Tibial nerve (tissue), 4 donors: ENCODE measurements at regions not wholly inside any gene's neighbourhood (a gene's known extent, or its start where the extent isn't known, plus 50 kb on each side); places are given as distances from the start of the nearest gene placed in this dataset.

ENCODE experiments used
- DNase-seq, 2 donors: peaks; one replicate each; pipeline ENCODE4 v3.0.0-alpha.2; 2019; ENCODE audit warnings: low spot score in 2 of 2
- H3K27ac ChIP-seq, 4 donors: fragments of 200-600 bp; sonication (generic) in 3 of 4; one replicate each; pipeline ENCODE4 v1.5.1; 2017 to 2019; ENCODE audit warnings: mild to moderate bottlenecking in 1 of 4
- H3K27me3 ChIP-seq, 2 donors: fragments of 200-600 bp; sonication (generic) in 1 of 2; one replicate each; pipeline versions ENCODE4 v1.5.1 to v1.6.0; 2017 to 2019
- H3K36me3 ChIP-seq, 3 donors: fragments of 200-600 bp; sonication (generic); one replicate each; pipeline ENCODE4 v1.5.1; 2018 to 2019
- H3K4me1 ChIP-seq, 4 donors: fragments of 200-600 bp; sonication (generic) in 3 of 4; one replicate each; pipeline ENCODE4 v1.5.1; 2017 to 2019
- H3K4me3 ChIP-seq, 4 donors: fragments of 200-600 bp; sonication (generic) in 3 of 4; one replicate each; pipeline ENCODE4 v1.5.1; 2017 to 2019; ENCODE audit warnings: mild to moderate bottlenecking in 1 of 4, moderate library complexity in 1 of 4
- H3K9me3 ChIP-seq, 4 donors: fragments of 200-600 bp; sonication (generic) in 3 of 4; one replicate each; pipeline ENCODE4 v1.5.1; 2017 to 2019
- EP300 ChIP-seq, 2 donors: sonication (generic); formaldehyde crosslinking; IDR thresholded peaks; one replicate each; pipeline ENCODE4 v1.6.1; 2017; ENCODE audit warnings: antibody characterized with exemption in 2 of 2, mild to moderate bottlenecking in 1 of 2
- POLR2A ChIP-seq, 2 donors: fragments of 450-650 bp; IDR thresholded peaks; one replicate each; pipeline ENCODE4 v1.6.1; 2017; ENCODE audit warnings: antibody characterized with exemption in 2 of 2, mild to moderate bottlenecking in 2 of 2, moderate library complexity in 2 of 2
- WGBS, 2 donors: methylation state at CpG; one replicate each; pipeline ENCODE4 v1.1.5; 2018; 5-methylcytosine and 5-hydroxymethylcytosine counted together
- TF ChIP-seq, protein P1 (sequence below), 5 experiments: fragments of 200-600 bp in 3 of 5; fragments of 450-650 bp in 2 of 5; sonication (generic) in 3 of 5; IDR thresholded peaks; one replicate each; pipeline ENCODE4 v1.5.1; 2016 to 2019; ENCODE audit warnings: antibody characterized with exemption in 5 of 5, mild to moderate bottlenecking in 3 of 5, moderate library complexity in 2 of 5

DNA sequence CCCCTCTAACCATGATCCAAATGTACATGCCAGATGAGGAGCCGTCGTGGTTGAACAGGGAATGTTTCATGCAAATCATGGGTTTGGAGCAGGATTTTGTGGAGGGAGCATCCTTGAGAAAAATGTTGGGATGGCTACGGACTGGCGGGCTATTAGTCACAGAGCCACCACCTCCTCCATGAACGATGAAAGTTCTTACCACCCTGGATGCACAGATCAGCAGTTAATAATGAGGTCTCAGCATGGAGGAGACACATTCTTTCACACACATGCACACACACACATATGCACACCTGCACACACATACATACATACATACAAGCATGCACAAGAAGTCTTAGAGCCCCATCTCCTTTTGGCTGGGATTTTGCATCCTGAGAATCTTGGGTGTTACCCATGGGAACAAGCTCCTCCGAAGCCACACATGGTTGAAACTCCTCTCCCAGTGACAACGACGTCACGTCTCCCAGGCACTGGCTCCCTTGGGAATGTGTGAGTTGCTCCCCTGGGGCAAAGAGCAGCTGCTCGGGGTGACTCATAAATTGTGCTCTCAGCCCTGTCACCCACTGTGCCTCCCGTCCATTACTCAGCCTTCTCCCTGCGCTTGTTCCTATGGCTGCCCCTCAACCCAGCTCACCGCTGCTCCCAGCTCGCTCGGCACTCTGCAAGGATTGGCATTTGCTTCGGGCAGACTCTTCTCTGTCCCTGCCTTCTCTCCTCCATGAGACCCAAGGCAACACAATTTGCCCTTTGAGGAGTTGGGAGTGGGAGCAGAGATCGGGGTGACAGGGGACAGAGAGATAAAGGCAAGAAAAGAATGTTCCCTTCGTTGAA is 344.6 kb downstream of the SOX9 start:
- no peaks in the 10 kb centered on the region for H3K36me3 ChIP-seq
- H3K27me3 ChIP-seq: no peaks in the 10 kb centered on the region
- peaks cover 0 to 30% (median 6%) of the 10 kb centered on the region in 4 donors for H3K4me1 ChIP-seq
- peaks cover 0 to 9% (median 0%) of the 10 kb centered on the region in 4 donors for H3K9me3 ChIP-seq
- H3K27ac ChIP-seq: peak overlapping the region in 2 of 4 donors; percentile 15 to 52
- DNase-seq: no peak
- H3K4me3 ChIP-seq: no peak overlapping the region
- TF ChIP-seq EP300 (IDR thresholded peaks at IDR 0.05) (no peak), POLR2A (IDR thresholded peaks at IDR 0.05) (no peak)
- TF ChIP-seq, protein P1, sequence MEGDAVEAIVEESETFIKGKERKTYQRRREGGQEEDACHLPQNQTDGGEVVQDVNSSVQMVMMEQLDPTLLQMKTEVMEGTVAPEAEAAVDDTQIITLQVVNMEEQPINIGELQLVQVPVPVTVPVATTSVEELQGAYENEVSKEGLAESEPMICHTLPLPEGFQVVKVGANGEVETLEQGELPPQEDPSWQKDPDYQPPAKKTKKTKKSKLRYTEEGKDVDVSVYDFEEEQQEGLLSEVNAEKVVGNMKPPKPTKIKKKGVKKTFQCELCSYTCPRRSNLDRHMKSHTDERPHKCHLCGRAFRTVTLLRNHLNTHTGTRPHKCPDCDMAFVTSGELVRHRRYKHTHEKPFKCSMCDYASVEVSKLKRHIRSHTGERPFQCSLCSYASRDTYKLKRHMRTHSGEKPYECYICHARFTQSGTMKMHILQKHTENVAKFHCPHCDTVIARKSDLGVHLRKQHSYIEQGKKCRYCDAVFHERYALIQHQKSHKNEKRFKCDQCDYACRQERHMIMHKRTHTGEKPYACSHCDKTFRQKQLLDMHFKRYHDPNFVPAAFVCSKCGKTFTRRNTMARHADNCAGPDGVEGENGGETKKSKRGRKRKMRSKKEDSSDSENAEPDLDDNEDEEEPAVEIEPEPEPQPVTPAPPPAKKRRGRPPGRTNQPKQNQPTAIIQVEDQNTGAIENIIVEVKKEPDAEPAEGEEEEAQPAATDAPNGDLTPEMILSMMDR (IDR thresholded peaks at IDR 0.05): no peak
- 58 to 60% methylated on average over 17 to 18 of the region's 18 CpGs for WGBS, 2 donors

DNA sequence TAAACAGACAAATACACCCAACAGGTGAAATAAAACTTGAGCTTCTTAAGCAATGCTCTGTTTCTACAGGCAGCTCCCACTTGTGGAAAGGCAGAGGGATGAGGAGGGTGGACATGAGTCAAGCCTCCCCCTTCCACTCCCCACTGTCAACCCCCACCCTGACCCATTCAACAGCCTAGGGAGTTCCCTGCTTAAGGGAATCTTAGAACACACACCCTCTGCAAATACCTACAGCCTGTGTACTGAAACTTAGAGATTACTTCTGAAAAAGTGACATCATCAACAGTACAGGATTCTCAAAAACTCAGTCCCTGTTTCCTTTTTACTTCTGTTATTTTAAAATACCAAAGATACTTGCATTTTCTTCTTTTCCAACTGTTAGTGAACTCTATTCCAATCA is 345.4 kb downstream of the SOX9 start:
- Histone ChIP-seq H3K27ac (peak overlapping the region in 2 of 4 donors; percentile 15 to 52), H3K36me3 (no peaks in the 10 kb centered on the region), H3K4me1 (peaks cover 0 to 30% (median 6%) of the 10 kb centered on the region in 4 donors), H3K9me3 (peaks cover 0 to 9% (median 0%) of the 10 kb centered on the region in 4 donors), H3K27me3 (no peaks in the 10 kb centered on the region), H3K4me3 (no peak overlapping the region)
- DNase-seq: no peak
- TF ChIP-seq POLR2A (IDR thresholded peaks at IDR 0.05): no peak
- no peak for TF ChIP-seq EP300 (IDR thresholded peaks at IDR 0.05)

DNA sequence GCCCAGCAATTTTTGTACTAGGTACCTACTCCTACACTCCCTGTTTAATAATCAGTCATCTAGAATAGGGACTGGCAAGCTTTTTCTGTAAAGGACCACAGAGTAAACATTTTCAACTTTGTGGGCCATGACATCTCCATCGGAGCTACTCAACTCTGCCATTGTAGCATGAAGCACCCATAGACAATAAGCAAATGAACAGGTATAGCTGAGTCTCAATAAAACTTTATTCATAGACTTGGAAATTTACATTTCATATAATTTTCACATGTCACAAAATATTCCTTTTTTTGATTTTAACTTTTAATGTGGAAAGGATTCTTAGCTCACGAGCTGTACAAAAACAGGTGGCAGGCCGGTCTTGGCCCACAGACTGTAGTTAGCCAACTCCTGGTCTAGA is 345.8 kb downstream of the SOX9 start:
- TF ChIP-seq POLR2A (IDR thresholded peaks at IDR 0.05) (no peak), EP300 (IDR thresholded peaks at IDR 0.05) (no peak)
- TF ChIP-seq, protein P1 (IDR thresholded peaks at IDR 0.05): no peak
- 75 to 96% methylated on average over 3 of the region's 3 CpGs for WGBS, 2 donors
- H3K9me3 ChIP-seq: peaks cover 0 to 9% (median 0%) of the 10 kb centered on the region in 4 donors

DNA sequence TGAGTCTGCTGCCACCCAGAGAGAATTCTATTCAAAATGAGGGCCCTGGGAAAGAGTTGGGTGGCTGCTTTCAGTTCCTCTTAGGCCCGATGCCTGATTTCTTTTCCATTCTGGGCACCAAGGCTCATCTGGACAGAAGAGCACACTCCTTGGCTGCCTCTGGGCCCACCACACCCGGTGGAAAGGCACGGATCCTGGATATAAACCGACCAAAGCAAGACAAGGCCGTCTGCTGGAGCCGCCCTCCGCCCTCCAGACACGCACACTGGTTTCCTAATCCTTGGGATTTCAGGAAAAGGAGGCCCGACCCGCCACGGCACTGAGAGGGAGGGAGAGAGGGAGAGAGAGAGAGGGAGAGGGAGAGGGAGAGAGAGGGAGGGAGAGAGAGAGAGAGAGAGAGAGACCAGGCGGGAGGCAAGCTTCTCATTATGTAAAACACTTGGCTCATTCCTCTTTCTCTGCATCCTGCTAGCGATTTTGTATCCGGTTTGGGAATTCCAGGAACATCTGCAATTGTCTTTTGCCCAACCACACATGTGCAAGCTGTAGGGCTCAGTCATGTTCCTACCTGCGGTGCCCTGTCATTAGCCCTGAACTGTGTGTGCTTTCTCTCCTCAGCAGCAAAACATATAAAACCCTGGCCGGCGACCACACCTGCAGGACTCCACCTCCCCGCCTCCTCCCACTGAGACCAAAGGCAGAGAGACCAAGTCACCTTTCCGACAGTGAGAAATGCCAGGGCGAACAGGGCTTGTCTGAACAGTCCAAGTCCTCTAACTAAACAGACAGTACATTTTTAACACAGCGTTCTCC is 347.2 kb downstream of the SOX9 start:
- peak; percentile 15 to 49 for DNase-seq
- Histone ChIP-seq H3K4me3 (no peak overlapping the region), H3K9me3 (peaks cover 0 to 4% (median 0%) of the 10 kb centered on the region in 4 donors), H3K36me3 (no peaks in the 10 kb centered on the region), H3K27ac (peak overlapping the region in 3 of 4 donors; percentile 34 to 48 (median 36)), H3K27me3 (no peaks in the 10 kb centered on the region), H3K4me1 (peaks cover 0 to 25% (median 6%) of the 10 kb centered on the region in 4 donors)
- no peak for TF ChIP-seq POLR2A (IDR thresholded peaks at IDR 0.05)
- no peak for TF ChIP-seq EP300 (IDR thresholded peaks at IDR 0.05)
- TF ChIP-seq, protein P1 (IDR thresholded peaks at IDR 0.05): peak in 2 of 5 experiments; percentile 18 to 70
- 50 to 52% methylated on average over 21 of the region's 21 CpGs for WGBS, 2 donors

More for the DNA sequence above, 345.8 kb downstream of the SOX9 start:
- peaks cover 0 to 30% (median 6%) of the 10 kb centered on the region in 4 donors for H3K4me1 ChIP-seq
- no peak overlapping the region for H3K4me3 ChIP-seq
- H3K36me3 ChIP-seq: no peaks in the 10 kb centered on the region
- H3K27ac ChIP-seq: no peak overlapping the region
- H3K27me3 ChIP-seq: no peaks in the 10 kb centered on the region
- no peak for DNase-seq

DNA sequence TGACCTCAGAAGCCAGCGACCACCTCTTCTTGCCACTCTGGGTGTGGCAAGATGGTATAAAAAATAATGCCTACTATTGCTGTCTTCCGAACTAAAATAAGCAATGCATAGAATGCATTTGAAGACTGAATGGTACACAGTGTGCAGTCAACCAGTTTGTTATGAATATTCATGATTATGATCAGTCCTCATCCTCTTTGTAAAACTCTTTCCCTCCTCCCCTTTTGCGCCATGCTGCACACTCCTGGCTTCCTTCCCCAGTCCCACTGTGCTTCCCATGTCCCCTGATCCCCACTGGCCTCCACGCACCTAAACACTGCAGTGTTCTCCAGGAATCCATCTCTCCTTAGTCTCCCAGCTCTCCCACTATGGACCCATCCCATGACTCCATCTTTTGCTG is 348.0 kb downstream of the SOX9 start:
- Histone ChIP-seq H3K4me1 (peaks cover 0 to 25% (median 6%) of the 10 kb centered on the region in 4 donors), H3K36me3 (no peaks in the 10 kb centered on the region), H3K9me3 (peaks cover 0 to under 1% (median under 1%) of the 10 kb centered on the region in 4 donors), H3K27me3 (no peaks in the 10 kb centered on the region), H3K27ac (no peak overlapping the region), H3K4me3 (no peak overlapping the region)
- no peak for DNase-seq
- no peak for TF ChIP-seq POLR2A (IDR thresholded peaks at IDR 0.05)
- TF ChIP-seq EP300 (IDR thresholded peaks at IDR 0.05): no peak
- TF ChIP-seq, protein P1 (IDR thresholded peaks at IDR 0.05): no peak
- WGBS, 2 donors: 79 to 83% methylated on average over 4 of the region's 4 CpGs
